Endothelial cell of umbilical vein (primary cell): ENCODE measurements at regions not wholly inside any gene's neighbourhood (a gene's known extent, or its start where the extent isn't known, plus 50 kb on each side); places are given as distances from the start of the nearest gene placed in this dataset.

ENCODE experiments used
- BruUV-seq: library from RNA; stranded (reverse); fragments of 400-500 nt; replicated peaks from 2 replicates; lab custom pipeline; 2021; lab: Mats Ljungman, UMichigan
- CTCF ChIA-PET: fragments of 300-600, 350-600 bp; sonication (Branson Sonifier 250); formaldehyde crosslinking; loops from one replicate; lab custom pipeline; 2021; ENCODE audit warnings: antibody characterized with exemption, inconsistent platforms; lab: Charles Lee
- POLR2A ChIA-PET: fragments of 300-600, 350-600 bp; sonication (Branson Sonifier 250); formaldehyde crosslinking; loops from one replicate; lab custom pipeline; 2021; ENCODE audit warnings: antibody characterized with exemption, inconsistent platforms; lab: Charles Lee
- DNase-seq: peaks from one replicate; pipeline ENCODE4 v3.0.0-alpha.2; 2011; ENCODE audit warnings: low read depth, low spot score
- FAIRE-seq: peaks from 2 replicates; lab custom pipeline; 2011; peaks lifted over from hg19 to GRCh38; lab: Jason Lieb, UNC
- H2AFZ ChIP-seq: 2 replicates; pipeline ENCODE4 v1.6.0; 2012; ENCODE audit warnings: low read depth, low read length, control low read depth, inconsistent platforms
- H3K27ac ChIP-seq: 2 replicates; pipeline ENCODE4 v1.5.1; 2011; ENCODE audit warnings: low read depth, mild to moderate bottlenecking, control low read depth, low read length, moderate library complexity; ENCODE audit not compliant: insufficient read depth
- H3K27me3 ChIP-seq, 2 experiments: 2 replicates each; pipeline versions ENCODE4 v1.6.0 to v1.6.1; 2011; ENCODE audit warnings: low read length in 2 of 2, mixed read lengths in 1 of 2; ENCODE audit not compliant: control insufficient read depth in 2 of 2, insufficient read depth in 2 of 2
- H3K36me3 ChIP-seq, 2 experiments: 2 replicates in 1 of 2; 3 replicates in 1 of 2; pipeline ENCODE4 v1.5.1; 2011; ENCODE audit warnings: low read length in 2 of 2, mild to moderate bottlenecking in 1 of 2, moderate library complexity in 1 of 2; ENCODE audit not compliant: control insufficient read depth in 2 of 2, insufficient read depth in 2 of 2; ENCODE audit errors: extremely low read depth in 1 of 2
- H3K4me1 ChIP-seq: 3 replicates; pipeline ENCODE4 v1.5.1; 2011; ENCODE audit warnings: mild to moderate bottlenecking, low read length; ENCODE audit not compliant: control insufficient read depth, insufficient read depth; ENCODE audit errors: extremely low read depth
- H3K4me2 ChIP-seq: 2 replicates; pipeline ENCODE4 v1.6.1; 2011; ENCODE audit warnings: low read length, control low read depth, mixed read lengths; ENCODE audit not compliant: insufficient read depth
- H3K4me3 ChIP-seq, 3 experiments: fragments of 200-600 bp in 1 of 3; sonication (generic), shearing (Covaris generic) in 1 of 3; replicated peaks in 1 of 3; 2 replicates each; pipeline ENCODE4 v1.5.1; 2011 to 2016; ENCODE audit warnings: control low read depth in 3 of 3, low read length in 3 of 3, mild to moderate bottlenecking in 2 of 3, inconsistent platforms in 1 of 3, low read depth in 1 of 3, moderate library complexity in 1 of 3; ENCODE audit not compliant: insufficient read depth in 1 of 3
- H3K79me2 ChIP-seq: 2 replicates; pipeline ENCODE4 v1.6.0; 2012; ENCODE audit warnings: low read length, inconsistent platforms; ENCODE audit not compliant: control insufficient read depth, insufficient read depth
- H3K9ac ChIP-seq: replicated peaks from 2 replicates; pipeline ENCODE3; 2011; ENCODE audit warnings: low read length, control low read depth; ENCODE audit not compliant: insufficient read depth; ENCODE audit errors: extremely low read depth
- H3K9me1 ChIP-seq: replicated peaks from 3 replicates; pipeline ENCODE4 v1.6.0; 2011; ENCODE audit warnings: mild to moderate bottlenecking, low read length; ENCODE audit not compliant: control insufficient read depth, insufficient read depth; ENCODE audit errors: extremely low read depth
- H3K9me3 ChIP-seq: replicated peaks from 2 replicates; pipeline ENCODE4 v1.5.1; 2012; ENCODE audit warnings: low read length, inconsistent platforms; ENCODE audit not compliant: control insufficient read depth, insufficient read depth
- H4K20me1 ChIP-seq: replicated peaks from 2 replicates; pipeline ENCODE3; 2011; ENCODE audit warnings: mild to moderate bottlenecking, low read length; ENCODE audit not compliant: control insufficient read depth, insufficient read depth; ENCODE audit errors: extremely low read depth
- EZH2 ChIP-seq: IDR thresholded peaks from 2 replicates; pipeline ENCODE4 v1.6.1; 2012; ENCODE audit warnings: borderline replicate concordance, low read depth, mild to moderate bottlenecking, moderate library complexity, low read length, inconsistent platforms; ENCODE audit not compliant: severe bottlenecking
- FOS ChIP-seq: IDR thresholded peaks from 2 replicates; pipeline ENCODE4 v1.6.1; 2011; ENCODE audit warnings: mild to moderate bottlenecking, low read length, moderate library complexity, borderline replicate concordance; ENCODE audit not compliant: insufficient read depth
- GATA2 ChIP-seq: IDR thresholded peaks from 2 replicates; pipeline ENCODE4 v1.7.0; 2011; ENCODE audit warnings: low read depth, mild to moderate bottlenecking, moderate library complexity, mixed read lengths, low read length; ENCODE audit not compliant: insufficient read length, insufficient read depth
- JUN ChIP-seq: IDR thresholded peaks from 2 replicates; pipeline ENCODE4 v1.6.1; 2011; ENCODE audit warnings: borderline replicate concordance, low read depth; ENCODE audit not compliant: insufficient read length, insufficient read depth
- MYC ChIP-seq: IDR thresholded peaks from one replicate; pipeline ENCODE4 v1.6.1; 2011; ENCODE audit warnings: mild to moderate bottlenecking, low read depth, low read length
- POLR2A ChIP-seq: IDR thresholded peaks from 2 replicates; pipeline ENCODE4 v1.6.1; 2012; ENCODE audit warnings: low read depth, mild to moderate bottlenecking, control low read depth, low read length
- POLR2AphosphoS5 ChIP-seq: IDR thresholded peaks from 2 replicates; pipeline ENCODE4 v1.6.1; 2012; ENCODE audit warnings: low read depth, mild to moderate bottlenecking, control low read depth, low read length, moderate library complexity; ENCODE audit not compliant: insufficient read depth
- dilution Hi-C: fragments of 300-500 bp; cut with MboI; formaldehyde crosslinking; loops from one replicate; pipeline ENCODE4 v1.15.0; 2019; ENCODE audit warnings: low sequenced_read_pairs; ENCODE audit not compliant: extremely low pct_ligation_motif_present
- intact Hi-C: fragments of 100-400 bp; cut with micrococcal nuclease; formaldehyde crosslinking; loops from one replicate; pipeline ENCODE4 v1.10.0; 2022
- TF ChIP-seq, protein P1 (sequence below), 2 donors: IDR thresholded peaks; 1 replicate in 1 of 2; 2 replicates in 1 of 2; pipeline ENCODE4 v1.5.1; 2011; ENCODE audit warnings: low read length in 2 of 2, mild to moderate bottlenecking in 2 of 2, moderate library complexity in 2 of 2, control low read depth in 1 of 2, inconsistent platforms in 1 of 2, low read depth in 1 of 2; ENCODE audit not compliant: insufficient read depth in 1 of 2; ENCODE audit errors: extremely low read depth in 1 of 2
- TF ChIP-seq, protein P2 (sequence below): IDR thresholded peaks from 2 replicates; pipeline ENCODE4 v1.6.1; 2011; ENCODE audit not compliant: insufficient read depth, insufficient read length

DNA sequence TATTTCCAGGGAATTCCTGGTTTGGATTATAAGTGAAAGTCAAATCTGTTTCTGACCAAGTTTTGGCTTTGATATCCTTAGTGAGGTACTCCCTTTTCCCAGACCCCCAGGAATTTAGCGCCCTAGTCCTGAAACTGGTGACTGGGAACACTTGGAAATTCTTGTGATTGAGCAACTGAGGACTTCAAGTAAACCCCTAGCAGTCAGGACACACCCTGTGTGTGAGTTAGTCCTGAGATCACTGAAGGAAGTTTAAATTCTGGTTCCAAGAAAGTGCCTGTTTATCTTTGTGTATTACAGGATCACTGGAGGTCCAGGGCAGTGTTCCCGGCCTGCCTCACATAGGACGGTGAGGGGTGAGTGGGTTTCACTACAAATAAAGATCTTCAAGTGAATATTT lies 95.1 kb upstream of the F3 start:
- no peak overlapping the region for H2AFZ ChIP-seq
- H3K27me3 ChIP-seq: peaks cover 0 to 2% of the 10 kb centered on the region in 2 experiments
- ChIA-PET CTCF (no interaction called here), POLR2A (no interaction called here)
- no TSS peak for BruUV-seq
- H4K20me1 ChIP-seq: no peaks in the 10 kb centered on the region
- H3K4me3 ChIP-seq: no peak overlapping the region
- no peaks in the 10 kb centered on the region for H3K9me1 ChIP-seq
- no peak overlapping the region for H3K27ac ChIP-seq
- H3K9ac ChIP-seq: no peak overlapping the region
- dilution Hi-C loops (no loop called here), intact Hi-C loops (no loop called here)
- no peaks in the 10 kb centered on the region for H3K36me3 ChIP-seq
- H3K9me3 ChIP-seq: no peaks in the 10 kb centered on the region
- DNase-seq (no peak), FAIRE-seq (no peak)
- H3K4me1 ChIP-seq: no peaks in the 10 kb centered on the region
- no peak for TF ChIP-seq JUN
- TF ChIP-seq EZH2: no peak
- TF ChIP-seq, protein P1, sequence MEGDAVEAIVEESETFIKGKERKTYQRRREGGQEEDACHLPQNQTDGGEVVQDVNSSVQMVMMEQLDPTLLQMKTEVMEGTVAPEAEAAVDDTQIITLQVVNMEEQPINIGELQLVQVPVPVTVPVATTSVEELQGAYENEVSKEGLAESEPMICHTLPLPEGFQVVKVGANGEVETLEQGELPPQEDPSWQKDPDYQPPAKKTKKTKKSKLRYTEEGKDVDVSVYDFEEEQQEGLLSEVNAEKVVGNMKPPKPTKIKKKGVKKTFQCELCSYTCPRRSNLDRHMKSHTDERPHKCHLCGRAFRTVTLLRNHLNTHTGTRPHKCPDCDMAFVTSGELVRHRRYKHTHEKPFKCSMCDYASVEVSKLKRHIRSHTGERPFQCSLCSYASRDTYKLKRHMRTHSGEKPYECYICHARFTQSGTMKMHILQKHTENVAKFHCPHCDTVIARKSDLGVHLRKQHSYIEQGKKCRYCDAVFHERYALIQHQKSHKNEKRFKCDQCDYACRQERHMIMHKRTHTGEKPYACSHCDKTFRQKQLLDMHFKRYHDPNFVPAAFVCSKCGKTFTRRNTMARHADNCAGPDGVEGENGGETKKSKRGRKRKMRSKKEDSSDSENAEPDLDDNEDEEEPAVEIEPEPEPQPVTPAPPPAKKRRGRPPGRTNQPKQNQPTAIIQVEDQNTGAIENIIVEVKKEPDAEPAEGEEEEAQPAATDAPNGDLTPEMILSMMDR (IDR thresholded peaks at IDR 0.05; ENCODE audit: extremely low read depth in 1 of 2, insufficient read depth in 1 of 2, low read depth in 1 of 2, low read length in 2 of 2): no peak
- TF ChIP-seq GATA2: no peak
- no peak for TF ChIP-seq MYC
- TF ChIP-seq, protein P2, sequence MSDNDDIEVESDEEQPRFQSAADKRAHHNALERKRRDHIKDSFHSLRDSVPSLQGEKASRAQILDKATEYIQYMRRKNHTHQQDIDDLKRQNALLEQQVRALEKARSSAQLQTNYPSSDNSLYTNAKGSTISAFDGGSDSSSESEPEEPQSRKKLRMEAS: no peak
- no peak for TF ChIP-seq FOS
- no peak for TF ChIP-seq POLR2AphosphoS5
- no peak for TF ChIP-seq POLR2A
- no peak overlapping the region for H3K4me2 ChIP-seq
- H3K79me2 ChIP-seq: no peaks in the 10 kb centered on the region
